Left colon (tissue), 2 donors: ENCODE measurements at regions not wholly inside any gene's neighbourhood (a gene's known extent, or its start where the extent isn't known, plus 50 kb on each side); places are given as distances from the start of the nearest gene placed in this dataset.
"Not testable (repeated sequence)": the region's sequence is repeated elsewhere in the genome, so short reads cannot be mapped to it uniquely, and the experiment has no call there.

Experiments used
- ATAC-seq: fragments of 200-7000 bp; cut with Tn5 transposase; one replicate; pipeline ENCODE4 v1.9.1; 2020; ENCODE audit warnings: mild to moderate bottlenecking, moderate library complexity
- DNase-seq, 2 donors: peaks; one replicate each; pipeline ENCODE4 v3.0.0-alpha.2; 2020
- intact Hi-C, 2 donors: fragments of 100-400 bp; cut with DNase I in 1 of 2; cut with micrococcal nuclease in 1 of 2; formaldehyde crosslinking; loops; one replicate each; pipeline versions ENCODE4 v1.11.2 to v1.14.0; 2022; cut with DNase I, micrococcal nuclease
- donor health status: DM: no; HTN: no; CAD: no.
- donor health status: DM: yes; HTN: yes; CAD: no.

GRCh38 chr1:148679050-148679786, 69.4 kb upstream of the NUDT4B start:
- intact Hi-C loops = not testable (repeated sequence)
- peak; percentile 40 for ATAC-seq
- DNase-seq = peak in 1 of 2 donors; percentile 42

GRCh38 chr1:148679787-148680326, 68.7 kb upstream of the NUDT4B start:
- peak; percentile 84 for ATAC-seq
- intact Hi-C loops = not testable (repeated sequence)

GRCh38 chr1:148686735-148687134, 61.8 kb upstream of the NUDT4B start:
- DNase-seq, intact Hi-C loops, ATAC-seq: not testable (repeated sequence)

More at GRCh38 chr1:148679787-148680326, 68.7 kb upstream of the NUDT4B start:
- not testable (repeated sequence) for DNase-seq

GRCh38 chr1:148687376-148687775, 61.2 kb upstream of the NUDT4B start:
- DNase-seq, intact Hi-C loops, ATAC-seq: not testable (repeated sequence)
